SJCRH30 (cell line): ENCODE measurements at regions not wholly inside any gene's neighbourhood (a gene's known extent, or its start where the extent isn't known, plus 50 kb on each side); places are given as distances from the start of the nearest gene placed in this dataset.
"Not testable (repeated sequence)": the region's sequence is repeated elsewhere in the genome, so short reads cannot be mapped to it uniquely, and the experiment has no call there.

Source experiments
- DNase-seq, 2 experiments: peaks; one replicate each; pipeline ENCODE4 v3.0.0-alpha.2; 2015 to 2020
- H3K27ac ChIP-seq: fragments of 250-450 bp; sonication (Bioruptor Pico); 2 replicates; pipeline ENCODE4 v1.5.1; 2020; ENCODE audit warnings: mild to moderate bottlenecking, moderate library complexity
- H3K27me3 ChIP-seq: fragments of 250-450 bp; sonication (Bioruptor Pico); 2 replicates; pipeline ENCODE4 v1.5.1; 2020; ENCODE audit warnings: mild to moderate bottlenecking, moderate library complexity
- H3K36me3 ChIP-seq: fragments of 250-450 bp; sonication (Bioruptor Pico); 2 replicates; pipeline ENCODE4 v1.5.1; 2020; ENCODE audit warnings: mild to moderate bottlenecking, moderate library complexity
- H3K4me1 ChIP-seq: fragments of 250-450 bp; sonication (Bioruptor Pico); 2 replicates; pipeline ENCODE4 v1.5.1; 2020; ENCODE audit warnings: mild to moderate bottlenecking, moderate library complexity
- H3K4me3 ChIP-seq: fragments of 250-450 bp; sonication (Bioruptor Pico); 2 replicates; pipeline ENCODE4 v1.5.1; 2020; ENCODE audit warnings: mild to moderate bottlenecking, moderate library complexity
- H3K9me3 ChIP-seq: fragments of 250-450 bp; sonication (Bioruptor Pico); replicated peaks from 2 replicates; pipeline ENCODE4 v1.5.1; 2020; ENCODE audit warnings: mild to moderate bottlenecking, moderate library complexity

- Histone ChIP-seq H3K4me1 (no peaks in the 10 kb centered on the region), H3K27ac (no peak overlapping the region), H3K9me3 (no peaks in the 10 kb centered on the region), H3K4me3 (no peak overlapping the region), H3K36me3 (no peaks in the 10 kb centered on the region), H3K27me3 (no peaks in the 10 kb centered on the region)
- no peak for DNase-seq
These were observed 211.0 kb downstream of the TOMM20 start for GRCh38 chr1:234917495-234918180.

DNA sequence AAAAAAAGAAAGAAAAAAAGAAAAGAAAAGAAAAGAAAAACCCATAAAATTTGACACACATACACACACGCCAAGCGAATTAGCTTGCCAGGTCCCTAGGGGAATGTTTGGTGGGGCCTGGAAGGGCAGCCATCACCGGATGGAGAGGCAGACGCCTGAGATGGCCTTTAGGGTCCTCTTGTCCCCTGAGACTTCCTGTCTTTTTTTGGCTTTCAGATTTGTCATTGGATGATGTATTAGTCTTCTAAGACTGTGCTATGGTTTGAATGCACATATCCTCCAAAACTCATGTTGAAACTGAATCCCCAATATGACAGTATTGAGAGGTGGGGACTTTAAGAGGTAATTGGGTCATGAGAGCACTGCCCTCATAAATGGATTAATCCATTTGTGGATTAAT lies 211.8 kb downstream of the TOMM20 start:
- H3K27ac ChIP-seq, result no peak overlapping the region
- no peaks in the 10 kb centered on the region for H3K4me1 ChIP-seq
- DNase-seq, result no peak
- no peaks in the 10 kb centered on the region for H3K27me3 ChIP-seq
- no peaks in the 10 kb centered on the region for H3K9me3 ChIP-seq
- no peaks in the 10 kb centered on the region for H3K36me3 ChIP-seq
- H3K4me3 ChIP-seq, result no peak overlapping the region

DNA sequence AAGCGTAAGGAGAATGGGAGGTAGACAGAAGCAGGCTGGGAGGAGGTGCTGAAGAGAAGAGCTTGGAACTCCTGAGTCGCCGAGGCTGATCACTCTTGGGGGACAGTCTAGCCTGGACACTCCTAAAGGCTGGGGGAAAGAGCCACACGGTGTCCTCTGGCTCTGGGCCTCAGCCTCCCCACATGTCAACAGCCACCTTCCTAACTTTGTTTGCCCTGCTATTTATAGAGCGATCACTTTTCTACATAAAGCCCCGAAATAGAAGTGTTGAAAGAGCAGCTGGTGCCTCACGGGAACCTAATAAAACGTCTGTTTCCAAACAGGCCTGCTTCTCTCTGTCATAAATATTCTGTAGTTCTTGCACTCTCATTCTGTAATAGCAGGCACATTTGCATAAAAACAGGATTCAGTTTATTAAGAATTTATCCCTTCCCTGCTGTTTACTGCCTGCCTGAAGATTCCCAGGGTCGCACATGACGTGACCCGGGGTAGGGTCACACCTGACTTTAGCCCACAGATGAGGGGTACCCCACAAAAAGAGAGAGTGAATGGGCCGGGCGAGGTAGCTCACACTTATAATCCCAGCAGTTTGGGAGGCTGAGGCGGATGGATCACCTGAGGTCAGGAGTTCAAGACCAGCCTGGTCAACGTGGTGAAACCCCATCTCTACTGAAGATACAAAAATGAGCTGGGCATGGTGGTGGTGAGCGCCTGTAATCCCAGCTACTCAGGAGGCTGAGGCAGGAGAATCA lies 212.5 kb downstream of the TOMM20 start:
- H3K4me3 ChIP-seq, result no peak overlapping the region
- no peaks in the 10 kb centered on the region for H3K27me3 ChIP-seq
- peak in 1 of 2 experiments; percentile 20 for DNase-seq
- H3K27ac ChIP-seq, result no peak overlapping the region
- H3K9me3 ChIP-seq, result no peaks in the 10 kb centered on the region
- H3K36me3 ChIP-seq, result no peaks in the 10 kb centered on the region
- H3K4me1 ChIP-seq, result no peaks in the 10 kb centered on the region

DNA sequence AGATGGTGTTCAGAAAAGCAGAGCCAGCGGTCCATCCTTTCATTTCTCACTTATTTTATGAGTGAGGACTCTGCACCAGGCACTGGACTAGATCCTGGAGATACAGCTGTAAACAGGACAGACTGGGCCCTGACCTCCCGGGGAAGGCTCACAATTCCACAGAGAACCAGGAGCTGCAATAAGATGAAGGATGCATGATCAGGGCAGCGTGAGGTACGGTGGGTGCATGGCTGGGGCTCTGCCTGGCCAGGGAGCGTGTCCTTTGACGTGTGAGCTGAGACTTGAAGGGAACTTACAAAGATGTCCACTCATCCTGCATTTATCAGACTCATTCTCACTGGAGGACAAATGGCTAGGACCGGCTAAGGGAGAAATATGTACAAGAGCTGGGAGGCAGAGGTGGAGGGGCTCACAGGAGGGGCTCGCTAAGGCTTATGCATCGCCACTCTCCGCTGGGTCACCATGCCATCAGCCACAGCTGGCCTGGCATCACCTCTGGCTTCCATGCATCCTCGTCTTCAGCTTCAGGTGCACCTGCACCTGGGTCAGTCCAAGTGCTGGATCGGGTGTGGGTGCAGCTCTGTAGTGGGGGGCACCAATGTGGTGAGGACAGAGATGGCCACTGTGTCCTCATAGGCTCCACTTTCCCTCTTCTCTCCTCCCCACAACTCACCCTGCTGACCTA lies 213.9 kb downstream of the TOMM20 start:
- H3K27me3 ChIP-seq, result no peaks in the 10 kb centered on the region; the same call in 1 of the 2 replicates
- DNase-seq, result no peak
- H3K36me3 ChIP-seq, result no peaks in the 10 kb centered on the region
- H3K4me1 ChIP-seq, result no peaks in the 10 kb centered on the region
- H3K4me3 ChIP-seq, result no peak overlapping the region
- H3K9me3 ChIP-seq, result no peaks in the 10 kb centered on the region
- H3K27ac ChIP-seq, result no peak overlapping the region

- 0 out of 2 replicates have a peak, but pooled peaks cover 2% of the 10 kb centered on the region for H3K9me3 ChIP-seq
- no peak for DNase-seq
- H3K27me3 ChIP-seq, result no peaks in the 10 kb centered on the region; the same call in 1 of the 2 replicates
- H3K4me1 ChIP-seq, result no peaks in the 10 kb centered on the region
- no peak overlapping the region for H3K4me3 ChIP-seq
- H3K27ac ChIP-seq, result no peak overlapping the region
- no peaks in the 10 kb centered on the region for H3K36me3 ChIP-seq
These were observed 214.9 kb downstream of the TOMM20 start for GRCh38 chr1:234913771-234914170.

GRCh38 chr1:234913278-234913649 lies 215.4 kb downstream of the TOMM20 start:
- Histone ChIP-seq H3K4me3 (no peak overlapping the region), H3K27ac (no peak overlapping the region), H3K9me3 (0 out of 2 replicates have a peak, but pooled peaks cover 2% of the 10 kb centered on the region), H3K36me3 (no peaks in the 10 kb centered on the region), H3K4me1 (no peaks in the 10 kb centered on the region), H3K27me3 (no peaks in the 10 kb centered on the region; the same call in 1 of the 2 replicates)
- no peak for DNase-seq

GRCh38 chr1:234912548-234913277 lies 215.9 kb downstream of the TOMM20 start:
- H3K9me3 ChIP-seq, result 0 out of 2 replicates have a peak, but pooled peaks cover 2% of the 10 kb centered on the region
- no peak for DNase-seq
- H3K4me1 ChIP-seq, result no peaks in the 10 kb centered on the region
- no peaks in the 10 kb centered on the region; the same call in 1 of the 2 replicates for H3K27me3 ChIP-seq
- H3K36me3 ChIP-seq, result no peaks in the 10 kb centered on the region
- H3K27ac ChIP-seq, result no peak overlapping the region
- no peak overlapping the region for H3K4me3 ChIP-seq

- H3K27me3 ChIP-seq, result no peaks in the 10 kb centered on the region; the same call in 1 of the 2 replicates
- DNase-seq, result no peak
- 0 out of 2 replicates have a peak, but pooled peaks cover 2% of the 10 kb centered on the region for H3K9me3 ChIP-seq
- H3K4me3 ChIP-seq, result no peak overlapping the region
- no peak overlapping the region for H3K27ac ChIP-seq
- no peaks in the 10 kb centered on the region for H3K36me3 ChIP-seq
- H3K4me1 ChIP-seq, result no peaks in the 10 kb centered on the region
These were observed 216.8 kb downstream of the TOMM20 start for GRCh38 chr1:234911787-234912186.

DNA sequence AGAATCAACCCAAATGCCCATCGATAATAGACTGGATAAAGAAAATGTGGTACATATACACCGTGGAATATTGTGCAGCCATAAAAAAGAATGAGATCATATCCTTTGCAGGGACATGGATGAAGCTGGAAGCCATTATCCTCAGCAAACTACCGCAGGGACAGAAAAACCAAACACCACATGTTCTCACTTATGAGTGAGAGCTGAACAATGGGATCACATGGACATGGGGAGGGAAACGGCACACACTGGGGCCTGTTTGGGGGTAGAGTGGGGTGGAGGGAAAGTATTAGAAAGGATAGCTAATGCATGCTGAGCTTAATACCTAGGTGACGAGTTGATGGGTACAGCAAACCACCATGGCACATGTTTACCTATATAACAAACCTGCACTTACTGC lies 217.5 kb downstream of the TOMM20 start:
- not testable (repeated sequence) for H3K4me1 ChIP-seq, H3K27me3 ChIP-seq, H3K9me3 ChIP-seq, DNase-seq, H3K4me3 ChIP-seq, H3K27ac ChIP-seq, H3K36me3 ChIP-seq

- H3K36me3 ChIP-seq, result no peaks in the 10 kb centered on the region
- H3K27me3 ChIP-seq, result no peaks in the 10 kb centered on the region; the same call in 1 of the 2 replicates
- no peak overlapping the region for H3K4me3 ChIP-seq
- H3K9me3 ChIP-seq, result 0 out of 2 replicates have a peak, but pooled peaks cover 2% of the 10 kb centered on the region
- no peak for DNase-seq
- H3K4me1 ChIP-seq, result no peaks in the 10 kb centered on the region
- no peak overlapping the region for H3K27ac ChIP-seq
These were observed 218.8 kb downstream of the TOMM20 start for GRCh38 chr1:234909851-234910250.

DNA sequence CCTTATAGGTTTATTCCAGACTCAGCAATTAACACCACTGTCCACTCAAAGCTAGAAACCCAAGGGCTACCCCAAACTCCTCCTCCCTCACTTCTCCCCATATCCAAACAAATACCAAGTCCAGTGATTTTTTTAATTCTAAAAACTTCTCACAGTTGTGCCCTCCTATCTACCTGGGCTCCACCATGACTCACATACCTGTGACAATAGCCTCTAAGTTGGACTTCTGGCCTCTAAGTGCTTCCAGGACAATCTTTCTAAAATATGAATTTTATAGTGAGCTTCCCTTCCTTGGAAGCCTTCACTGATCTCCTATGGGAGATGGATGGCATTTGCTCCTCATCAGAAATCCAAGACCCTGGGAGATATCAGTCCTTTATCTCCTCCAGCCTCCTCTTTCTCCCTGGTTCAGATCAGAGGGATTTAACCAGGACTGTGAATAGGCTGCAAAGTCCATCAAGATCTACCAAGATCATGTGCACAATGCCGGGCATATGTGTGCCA lies 219.3 kb downstream of the TOMM20 start:
- Histone ChIP-seq H3K27ac (no peak overlapping the region), H3K4me1 (no peaks in the 10 kb centered on the region), H3K36me3 (no peaks in the 10 kb centered on the region), H3K9me3 (0 out of 2 replicates have a peak, but pooled peaks cover 2% of the 10 kb centered on the region), H3K27me3 (no peaks in the 10 kb centered on the region; the same call in 1 of the 2 replicates), H3K4me3 (no peak overlapping the region)
- no peak for DNase-seq

DNA sequence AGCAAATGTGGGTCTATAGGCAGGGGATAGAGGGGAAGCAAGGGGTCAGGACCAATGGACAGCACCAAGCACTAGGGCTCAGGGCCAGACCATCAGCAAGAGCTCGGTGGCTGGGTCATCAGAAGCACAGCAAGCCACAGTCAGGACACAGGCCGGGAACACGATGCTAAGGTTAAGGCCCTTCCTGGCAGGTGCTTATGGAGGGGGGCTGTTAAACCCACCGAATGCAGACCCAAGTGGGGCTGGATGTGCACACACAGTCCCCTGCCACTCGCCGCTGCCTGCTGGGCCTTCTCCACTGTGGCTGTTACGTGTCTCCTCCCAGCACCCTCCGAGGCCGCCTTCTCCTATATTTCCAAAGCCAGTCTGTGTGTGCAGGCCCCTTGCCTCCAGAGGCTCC lies 220.1 kb downstream of the TOMM20 start:
- Histone ChIP-seq H3K36me3 (no peaks in the 10 kb centered on the region), H3K4me1 (no peaks in the 10 kb centered on the region), H3K9me3 (0 out of 2 replicates have a peak, but pooled peaks cover 2% of the 10 kb centered on the region), H3K4me3 (no peak overlapping the region), H3K27ac (no peak overlapping the region), H3K27me3 (no peaks in the 10 kb centered on the region; the same call in 1 of the 2 replicates)
- no peak for DNase-seq

DNA sequence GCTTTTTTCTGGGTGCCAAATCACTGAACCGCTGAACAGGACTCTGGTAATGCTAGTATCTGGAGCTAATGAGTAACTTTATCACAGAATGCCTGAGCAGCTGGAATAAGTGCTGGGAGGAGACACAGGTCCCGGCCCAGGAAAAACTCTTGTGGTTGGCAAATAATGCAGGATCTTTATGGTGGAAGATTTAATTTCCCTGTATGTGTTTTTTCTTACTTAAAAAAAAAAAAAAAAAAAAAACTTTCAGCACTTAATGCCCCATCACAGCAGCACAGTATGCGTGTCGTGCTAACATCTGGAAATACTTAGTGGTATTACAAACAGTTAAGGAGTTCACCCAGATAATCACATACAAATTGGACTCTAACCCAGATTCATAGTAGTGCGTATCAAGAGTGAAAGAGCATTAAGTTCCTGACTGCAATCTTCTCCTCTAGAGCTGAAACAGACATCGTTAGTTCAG lies 220.7 kb downstream of the TOMM20 start:
- no peaks in the 10 kb centered on the region for H3K36me3 ChIP-seq
- no peaks in the 10 kb centered on the region; the same call in 1 of the 2 replicates for H3K27me3 ChIP-seq
- no peak for DNase-seq
- H3K4me3 ChIP-seq, result no peak overlapping the region
- H3K27ac ChIP-seq, result no peak overlapping the region
- H3K9me3 ChIP-seq, result 0 out of 2 replicates have a peak, but pooled peaks cover 2% of the 10 kb centered on the region
- no peaks in the 10 kb centered on the region for H3K4me1 ChIP-seq
